Neuronal stem cell (in vitro differentiated cells): ENCODE measurements at regions not wholly inside any gene's neighbourhood (a gene's known extent, or its start where the extent isn't known, plus 50 kb on each side); places are given as distances from the start of the nearest gene placed in this dataset.

Experiments used
- DNase-seq: peaks from one replicate; pipeline ENCODE4 v3.0.0-alpha.2; 2013; ENCODE audit warnings: low spot score
- H2AFZ ChIP-seq: one replicate; pipeline ENCODE4 v1.6.1; 2013; ENCODE audit warnings: mild to moderate bottlenecking, low read length, inconsistent platforms
- H2AK5ac ChIP-seq: 2 replicates; pipeline ENCODE4 v1.6.1; 2013; ENCODE audit warnings: low read depth, mild to moderate bottlenecking, inconsistent platforms, low read length, moderate library complexity, mixed read lengths
- H2BK120ac ChIP-seq: 2 replicates; pipeline ENCODE4 v1.6.1; 2013; ENCODE audit warnings: low read depth, mild to moderate bottlenecking, inconsistent platforms, low read length, moderate library complexity, mixed read lengths
- H2BK12ac ChIP-seq: one replicate; pipeline ENCODE4 v1.6.1; 2013; ENCODE audit warnings: low read length, inconsistent platforms
- H2BK15ac ChIP-seq: 2 replicates; pipeline ENCODE4 v1.6.1; 2013; ENCODE audit warnings: mild to moderate bottlenecking, low read length, inconsistent platforms, mixed read lengths
- H2BK5ac ChIP-seq: one replicate; pipeline ENCODE4 v1.6.1; 2013; ENCODE audit warnings: inconsistent platforms, mild to moderate bottlenecking, low read length, moderate library complexity
- H3K14ac ChIP-seq: one replicate; pipeline ENCODE4 v1.6.1; 2013; ENCODE audit warnings: low read length, inconsistent platforms
- H3K18ac ChIP-seq: 2 replicates; pipeline ENCODE4 v1.6.1; 2013; ENCODE audit warnings: low read length, inconsistent platforms
- H3K23ac ChIP-seq: 2 replicates; pipeline ENCODE4 v1.6.1; 2013; ENCODE audit warnings: low read depth, mild to moderate bottlenecking, mixed read lengths, low read length, inconsistent platforms; ENCODE audit not compliant: poor library complexity
- H3K27ac ChIP-seq: replicated peaks from 3 replicates; pipeline ENCODE4 v1.5.1; 2013; ENCODE audit warnings: low read length, inconsistent platforms
- H3K27me3 ChIP-seq, 3 experiments: 2 replicates each; pipeline ENCODE4 v1.6.1; 2013; ENCODE audit warnings: low read length in 3 of 3, mild to moderate bottlenecking in 2 of 3, inconsistent platforms in 1 of 3, low read depth in 1 of 3, mixed read lengths in 1 of 3, moderate library complexity in 1 of 3; ENCODE audit not compliant: control insufficient read depth in 3 of 3, insufficient read depth in 3 of 3
- H3K36me3 ChIP-seq, 2 donors: replicated peaks in 1 of 2; 2 replicates each; pipeline ENCODE4 v1.6.1; 2013; ENCODE audit warnings: low read length in 2 of 2; ENCODE audit not compliant: control insufficient read depth in 2 of 2, insufficient read depth in 2 of 2
- H3K4ac ChIP-seq: 2 replicates; pipeline ENCODE4 v1.6.1; 2013; ENCODE audit warnings: inconsistent platforms, mild to moderate bottlenecking, low read length, moderate library complexity
- H3K4me1 ChIP-seq, 2 donors: 1 replicate in 1 of 2; 2 replicates in 1 of 2; pipeline ENCODE4 v1.6.1; 2013; ENCODE audit warnings: low read length in 2 of 2, low read depth in 1 of 2; ENCODE audit not compliant: control insufficient read depth in 2 of 2, insufficient read depth in 1 of 2
- H3K4me2 ChIP-seq: one replicate; pipeline ENCODE4 v1.6.1; 2013; ENCODE audit warnings: mild to moderate bottlenecking, low read length, inconsistent platforms; ENCODE audit not compliant: insufficient read depth, poor library complexity, severe bottlenecking
- H3K4me3 ChIP-seq, 2 donors: 2 replicates each; pipeline ENCODE4 v1.5.1; 2013; ENCODE audit warnings: low read length in 2 of 2, mild to moderate bottlenecking in 2 of 2, inconsistent platforms in 1 of 2, moderate library complexity in 1 of 2
- H3K79me1 ChIP-seq: one replicate; pipeline ENCODE4 v1.6.1; 2013; ENCODE audit warnings: low read depth, mild to moderate bottlenecking, inconsistent platforms, low read length, moderate library complexity
- H3K9ac ChIP-seq: one replicate; pipeline ENCODE4 v1.6.1; 2013; ENCODE audit warnings: mild to moderate bottlenecking, low read depth, low read length, inconsistent platforms; ENCODE audit not compliant: poor library complexity
- H3K9me3 ChIP-seq, 2 donors: replicated peaks in 1 of 2; 2 replicates each; pipeline versions ENCODE3 to v1.6.1; 2013; ENCODE audit warnings: low read length in 2 of 2, mild to moderate bottlenecking in 2 of 2, inconsistent platforms in 1 of 2, low read depth in 1 of 2, mixed read lengths in 1 of 2, moderate library complexity in 1 of 2; ENCODE audit not compliant: control insufficient read depth in 2 of 2, insufficient read depth in 1 of 2
- H4K8ac ChIP-seq: one replicate; pipeline ENCODE4 v1.6.1; 2013; ENCODE audit warnings: low read depth, mild to moderate bottlenecking, inconsistent platforms, low read length, moderate library complexity
- H4K91ac ChIP-seq: one replicate; pipeline ENCODE4 v1.6.1; 2013; ENCODE audit warnings: low read length, low read depth, mild to moderate bottlenecking, inconsistent platforms; ENCODE audit not compliant: poor library complexity
- WGBS, 2 donors: extraction: QIAGEN DNeasy Blood & Tissue Kit; methylation state at CpG; one replicate each; pipeline ENCODE4 v1.1.7; 2013; ENCODE audit warnings: missing lambda C conversion rate in 2 of 2, mixed read lengths in 1 of 2; ENCODE audit not compliant: insufficient read length in 2 of 2, insufficient replicate concordance in 1 of 2; ENCODE audit errors: extremely low coverage in 2 of 2; 5-methylcytosine and 5-hydroxymethylcytosine counted together

GRCh38 chr5:24854350-24854749 is 209.6 kb upstream of the CDH10 start:
- Histone ChIP-seq H2BK12ac (no peak overlapping the region), H3K9ac (no peak overlapping the region), H2AFZ (no peak overlapping the region), H3K4me3 (no peak overlapping the region), H3K4ac (no peak overlapping the region), H2BK5ac (no peak overlapping the region), H3K79me1 (no peaks in the 10 kb centered on the region), H2AK5ac (no peak overlapping the region), H3K27ac (no peak overlapping the region), H3K4me2 (no peak overlapping the region), H3K14ac (no peak overlapping the region), H3K18ac (no peak overlapping the region), H4K91ac (no peak overlapping the region), H2BK120ac (no peak overlapping the region), H3K4me1 (peaks cover 0 to 3% of the 10 kb centered on the region in 2 donors), H2BK15ac (no peak overlapping the region), H3K9me3 (no peaks in the 10 kb centered on the region), H4K8ac (no peak overlapping the region), H3K27me3 (no peaks in the 10 kb centered on the region), H3K23ac (no peak overlapping the region), H3K36me3 (no peaks in the 10 kb centered on the region)
- no peak for DNase-seq

GRCh38 chr5:24850926-24851486 is 206.2 kb upstream of the CDH10 start:
- peaks cover 0 to 3% of the 10 kb centered on the region in 2 donors for H3K4me1 ChIP-seq
- H3K23ac ChIP-seq, result no peak overlapping the region
- no peak overlapping the region for H3K4me3 ChIP-seq
- peak overlapping the region; percentile 19 for H2AFZ ChIP-seq
- H2BK120ac ChIP-seq, result no peak overlapping the region
- H3K4ac ChIP-seq, result no peak overlapping the region
- H2BK5ac ChIP-seq, result no peak overlapping the region
- H3K9ac ChIP-seq, result no peak overlapping the region
- H3K27me3 ChIP-seq, result no peaks in the 10 kb centered on the region
- H3K9me3 ChIP-seq, result peaks cover 0 to 4% of the 10 kb centered on the region in 2 donors
- H3K27ac ChIP-seq, result no peak overlapping the region
- H4K8ac ChIP-seq, result no peak overlapping the region
- H3K4me2 ChIP-seq, result no peak overlapping the region
- no peak overlapping the region for H2BK15ac ChIP-seq
- H3K79me1 ChIP-seq, result no peaks in the 10 kb centered on the region
- H2BK12ac ChIP-seq, result no peak overlapping the region
- H2AK5ac ChIP-seq, result no peak overlapping the region
- H3K14ac ChIP-seq, result no peak overlapping the region
- H3K18ac ChIP-seq, result no peak overlapping the region
- no CpG with 5 or more reads among the region's 5 CpGs for WGBS, 2 donors
- H4K91ac ChIP-seq, result no peak overlapping the region
- DNase-seq, result no peak
- H3K36me3 ChIP-seq, result no peaks in the 10 kb centered on the region

- no CpG with 5 or more reads among the region's 1 CpG for WGBS, 2 donors
Measured at GRCh38 chr5:24849210-24849609, 204.4 kb upstream of the CDH10 start.

GRCh38 chr5:24831989-24832388 is 187.2 kb upstream of the CDH10 start:
- Histone ChIP-seq H3K9me3 (peaks cover 0 to 2% of the 10 kb centered on the region in 2 donors), H2BK12ac (no peak overlapping the region), H3K4me3 (no peak overlapping the region), H4K8ac (no peak overlapping the region), H3K4me1 (peaks cover 0 to 1% of the 10 kb centered on the region in 2 donors), H3K14ac (no peak overlapping the region), H3K23ac (no peak overlapping the region), H2BK120ac (no peak overlapping the region), H2BK5ac (no peak overlapping the region), H2BK15ac (no peak overlapping the region), H3K9ac (no peak overlapping the region), H3K36me3 (no peaks in the 10 kb centered on the region), H2AFZ (peak overlapping the region; percentile 32), H4K91ac (no peak overlapping the region), H3K4ac (no peak overlapping the region), H3K79me1 (no peaks in the 10 kb centered on the region), H3K4me2 (no peak overlapping the region), H3K18ac (no peak overlapping the region), H2AK5ac (no peak overlapping the region), H3K27ac (no peak overlapping the region), H3K27me3 (no peaks in the 10 kb centered on the region)
- no CpG with 5 or more reads among the region's 5 CpGs for WGBS, 2 donors
- DNase-seq, result no peak

More at GRCh38 chr5:24849210-24849609, 204.4 kb upstream of the CDH10 start:
- Histone ChIP-seq H3K23ac (no peak overlapping the region), H3K36me3 (no peaks in the 10 kb centered on the region), H4K8ac (no peak overlapping the region), H3K27me3 (no peaks in the 10 kb centered on the region), H2AFZ (no peak overlapping the region), H3K14ac (no peak overlapping the region), H3K4me2 (no peak overlapping the region), H3K79me1 (no peaks in the 10 kb centered on the region), H3K18ac (no peak overlapping the region), H3K4ac (no peak overlapping the region), H3K4me1 (peaks cover 0 to 3% of the 10 kb centered on the region in 2 donors), H2AK5ac (no peak overlapping the region), H2BK120ac (no peak overlapping the region), H4K91ac (no peak overlapping the region), H3K27ac (no peak overlapping the region), H2BK15ac (no peak overlapping the region), H3K9me3 (peaks cover 0 to 4% of the 10 kb centered on the region in 2 donors), H3K9ac (no peak overlapping the region), H2BK12ac (no peak overlapping the region), H2BK5ac (no peak overlapping the region), H3K4me3 (no peak overlapping the region)
- DNase-seq, result no peak
